C4-2B (cell line): ENCODE measurements at regions not wholly inside any gene's neighbourhood (a gene's known extent, or its start where the extent isn't known, plus 50 kb on each side); places are given as distances from the start of the nearest gene placed in this dataset.

Experiments used
- H3K27ac ChIP-seq: fragments of 450-650 bp; 2 replicates; pipeline ENCODE4 v1.5.1; 2017
- ZFX ChIP-seq: fragments of 450-650 bp; IDR thresholded peaks from 2 replicates; pipeline ENCODE4 v1.6.1; 2017
- TF ChIP-seq, protein P1 (sequence below): fragments of 450-650 bp; conservative IDR thresholded peaks from 2 replicates; pipeline ENCODE4 v1.5.1; 2017; ENCODE audit warnings: mild to moderate bottlenecking

DNA sequence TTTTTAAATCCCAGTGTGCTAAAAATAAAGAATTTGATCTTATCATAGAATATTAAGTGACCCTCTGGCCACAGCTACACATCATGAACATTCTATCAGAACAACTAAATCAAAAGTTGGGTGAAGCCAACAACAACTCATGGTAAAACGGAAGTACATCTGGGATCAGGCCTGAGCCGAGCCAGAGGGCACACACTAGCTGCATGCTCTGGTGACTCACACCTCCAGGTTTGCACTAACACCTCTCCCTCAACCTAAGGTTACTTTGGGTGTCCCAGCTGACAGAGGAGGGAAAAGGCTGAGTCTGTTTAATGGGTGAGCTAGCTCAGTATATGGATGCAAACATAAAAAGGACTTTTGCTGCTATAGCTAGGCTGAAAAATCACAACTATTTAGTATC lies 281.6 kb downstream of the HGF start:
- no peak overlapping the region for H3K27ac ChIP-seq

DNA sequence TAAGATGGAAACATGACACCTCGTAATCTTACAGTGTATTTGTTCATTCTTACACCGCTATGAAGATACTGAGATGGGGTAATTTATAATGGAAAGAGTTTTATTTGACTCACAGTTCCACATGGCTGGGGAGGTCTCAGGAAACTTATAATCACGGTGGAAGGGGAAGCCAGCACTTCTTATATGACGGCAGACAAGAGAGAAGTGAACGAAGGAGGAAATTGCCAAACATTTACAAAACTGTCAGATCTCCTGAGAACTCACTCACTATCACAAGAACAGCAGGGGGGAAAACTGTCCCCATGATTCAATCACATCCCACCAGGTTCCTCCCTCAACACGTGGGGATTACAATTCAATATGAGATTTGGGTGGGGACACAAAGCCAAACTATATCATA lies 282.3 kb downstream of the HGF start:
- TF ChIP-seq, protein P1, sequence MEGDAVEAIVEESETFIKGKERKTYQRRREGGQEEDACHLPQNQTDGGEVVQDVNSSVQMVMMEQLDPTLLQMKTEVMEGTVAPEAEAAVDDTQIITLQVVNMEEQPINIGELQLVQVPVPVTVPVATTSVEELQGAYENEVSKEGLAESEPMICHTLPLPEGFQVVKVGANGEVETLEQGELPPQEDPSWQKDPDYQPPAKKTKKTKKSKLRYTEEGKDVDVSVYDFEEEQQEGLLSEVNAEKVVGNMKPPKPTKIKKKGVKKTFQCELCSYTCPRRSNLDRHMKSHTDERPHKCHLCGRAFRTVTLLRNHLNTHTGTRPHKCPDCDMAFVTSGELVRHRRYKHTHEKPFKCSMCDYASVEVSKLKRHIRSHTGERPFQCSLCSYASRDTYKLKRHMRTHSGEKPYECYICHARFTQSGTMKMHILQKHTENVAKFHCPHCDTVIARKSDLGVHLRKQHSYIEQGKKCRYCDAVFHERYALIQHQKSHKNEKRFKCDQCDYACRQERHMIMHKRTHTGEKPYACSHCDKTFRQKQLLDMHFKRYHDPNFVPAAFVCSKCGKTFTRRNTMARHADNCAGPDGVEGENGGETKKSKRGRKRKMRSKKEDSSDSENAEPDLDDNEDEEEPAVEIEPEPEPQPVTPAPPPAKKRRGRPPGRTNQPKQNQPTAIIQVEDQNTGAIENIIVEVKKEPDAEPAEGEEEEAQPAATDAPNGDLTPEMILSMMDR: no peak
- no peak for TF ChIP-seq ZFX
- H3K27ac ChIP-seq: no peak overlapping the region

More for the DNA sequence above, 281.6 kb downstream of the HGF start:
- TF ChIP-seq, protein P1: no peak
- TF ChIP-seq ZFX: no peak

GRCh38 chr7:81484261-81484660 lies 285.6 kb downstream of the HGF start:
- TF ChIP-seq, protein P1: no peak
- no peak for TF ChIP-seq ZFX
- no peak overlapping the region for H3K27ac ChIP-seq

GRCh38 chr7:81482600-81483186 lies 287.2 kb downstream of the HGF start:
- TF ChIP-seq ZFX: no peak
- TF ChIP-seq, protein P1: peak; percentile 83

DNA sequence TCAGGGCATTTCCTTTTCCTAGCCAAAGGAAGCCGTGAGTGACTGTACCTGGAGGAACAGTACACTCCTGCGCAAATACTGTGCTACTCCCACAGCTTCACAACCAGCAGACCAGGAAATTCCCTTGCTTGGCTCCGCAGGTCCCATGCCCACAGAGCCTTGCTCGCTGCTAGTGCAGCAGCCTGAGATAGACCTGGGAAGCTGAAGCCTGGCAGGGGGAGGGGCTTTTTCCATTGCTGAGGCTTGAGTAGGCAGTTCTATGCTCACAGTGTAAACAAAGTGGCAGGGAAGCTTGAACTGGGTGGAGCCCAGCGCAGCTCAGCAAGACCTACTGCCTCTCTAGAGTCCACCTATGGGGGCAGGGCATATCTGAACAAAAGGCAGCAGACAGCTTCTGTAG lies 291.2 kb downstream of the HGF start:
- H3K27ac ChIP-seq: peak overlapping the region; percentile 30
- TF ChIP-seq ZFX: no peak
- TF ChIP-seq, protein P1: no peak

More at GRCh38 chr7:81482600-81483186, 287.2 kb downstream of the HGF start:
- H3K27ac ChIP-seq: no peak overlapping the region

DNA sequence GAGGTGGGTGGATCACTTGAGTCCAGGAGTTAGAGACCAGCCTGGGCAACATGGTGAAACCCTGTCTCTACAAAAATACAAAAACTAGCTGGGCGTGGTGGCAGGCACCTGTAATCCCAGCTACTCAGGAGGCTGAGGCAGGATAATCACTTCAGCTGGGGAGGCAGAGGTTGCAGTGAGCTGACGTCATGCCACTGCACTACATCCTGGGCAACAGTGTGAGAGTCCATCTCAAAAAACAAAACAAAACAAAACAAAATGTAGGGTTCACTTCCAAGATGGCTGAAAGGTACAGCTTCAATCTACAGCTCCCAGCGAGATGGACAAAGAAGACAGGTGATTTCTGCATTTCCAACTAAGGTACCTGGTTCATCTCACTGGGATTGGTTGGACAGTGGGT lies 291.6 kb downstream of the HGF start:
- peak overlapping the region; percentile 30 for H3K27ac ChIP-seq

DNA sequence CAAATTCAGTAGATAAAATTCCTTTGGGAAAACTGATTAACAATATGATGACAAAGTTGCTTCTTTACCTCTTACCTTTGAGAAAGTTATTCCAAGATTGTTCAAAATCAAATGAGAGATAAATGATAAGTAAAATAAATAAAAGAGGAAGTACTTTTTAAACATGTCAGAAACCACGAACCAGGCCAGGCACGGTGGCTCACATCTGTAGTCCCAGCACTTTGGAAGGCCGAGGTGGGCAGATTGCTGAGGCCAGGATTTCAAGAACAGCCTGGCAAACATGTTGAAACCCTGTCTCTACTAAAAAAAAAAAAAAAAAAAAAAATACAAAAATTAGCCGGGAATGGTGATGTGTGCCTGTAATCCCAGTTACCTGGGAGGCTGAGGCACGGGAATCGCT lies 296.6 kb downstream of the HGF start:
- no peak for TF ChIP-seq ZFX
- TF ChIP-seq, protein P1: no peak

DNA sequence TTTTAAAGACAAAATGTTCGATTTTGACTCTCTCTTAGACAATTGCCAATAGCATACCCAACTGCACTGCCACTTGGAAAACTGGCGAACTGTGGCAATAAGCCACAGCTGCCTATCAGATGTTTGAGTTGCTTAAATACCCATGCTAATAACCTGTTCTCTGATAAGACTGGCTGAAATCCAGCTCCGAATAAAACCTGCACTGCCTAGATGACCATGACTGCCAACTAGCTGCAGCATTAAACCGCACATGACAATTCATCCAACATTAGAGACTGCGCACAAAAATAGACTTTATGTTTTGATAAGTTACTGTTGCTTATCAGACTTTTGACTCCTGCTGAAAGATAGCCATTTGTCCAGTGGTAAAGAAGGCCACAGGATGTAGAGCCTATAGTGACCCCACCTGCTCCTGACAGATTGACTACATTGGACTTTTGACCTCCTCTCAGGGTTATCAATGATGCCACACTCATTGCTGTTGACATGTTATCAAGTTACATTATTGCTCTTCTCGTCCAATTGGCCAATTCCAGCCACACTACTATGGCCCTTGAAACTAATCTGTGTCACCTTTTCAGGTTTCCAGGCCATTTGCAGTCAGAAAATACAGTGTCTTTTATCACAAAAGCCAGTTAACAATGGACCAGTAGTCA lies 299.0 kb downstream of the HGF start:
- H3K27ac ChIP-seq: no peak overlapping the region
- TF ChIP-seq, protein P1: no peak
- TF ChIP-seq ZFX: no peak

More for the DNA sequence above, 296.6 kb downstream of the HGF start:
- no peak overlapping the region for H3K27ac ChIP-seq
